ENCODE measurements at regions not wholly inside any gene's neighbourhood (a gene's known extent, or its start where the extent isn't known, plus 50 kb on each side); places are given as distances from the start of the nearest gene placed in this dataset.

DNA sequence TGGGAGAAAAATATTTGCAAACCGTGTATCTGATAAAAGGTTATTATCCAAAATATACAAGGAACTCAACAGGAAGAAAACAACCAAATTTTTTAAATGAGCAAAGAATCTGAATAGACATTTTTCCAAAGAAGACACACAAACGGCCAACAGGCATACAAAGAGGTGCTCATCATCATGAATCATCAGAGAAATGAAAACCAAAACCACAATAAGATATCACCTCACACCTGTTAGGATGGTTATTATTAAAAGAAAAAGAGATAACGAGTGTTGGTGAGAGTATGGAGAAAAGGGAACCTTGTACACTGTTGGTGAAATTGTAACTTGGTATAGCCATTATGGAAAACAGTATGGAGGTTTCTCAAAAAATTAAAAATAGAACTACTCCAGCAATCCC is 463.3 kb downstream of the IRS1 start:
- DNase-seq: no peak

DNA sequence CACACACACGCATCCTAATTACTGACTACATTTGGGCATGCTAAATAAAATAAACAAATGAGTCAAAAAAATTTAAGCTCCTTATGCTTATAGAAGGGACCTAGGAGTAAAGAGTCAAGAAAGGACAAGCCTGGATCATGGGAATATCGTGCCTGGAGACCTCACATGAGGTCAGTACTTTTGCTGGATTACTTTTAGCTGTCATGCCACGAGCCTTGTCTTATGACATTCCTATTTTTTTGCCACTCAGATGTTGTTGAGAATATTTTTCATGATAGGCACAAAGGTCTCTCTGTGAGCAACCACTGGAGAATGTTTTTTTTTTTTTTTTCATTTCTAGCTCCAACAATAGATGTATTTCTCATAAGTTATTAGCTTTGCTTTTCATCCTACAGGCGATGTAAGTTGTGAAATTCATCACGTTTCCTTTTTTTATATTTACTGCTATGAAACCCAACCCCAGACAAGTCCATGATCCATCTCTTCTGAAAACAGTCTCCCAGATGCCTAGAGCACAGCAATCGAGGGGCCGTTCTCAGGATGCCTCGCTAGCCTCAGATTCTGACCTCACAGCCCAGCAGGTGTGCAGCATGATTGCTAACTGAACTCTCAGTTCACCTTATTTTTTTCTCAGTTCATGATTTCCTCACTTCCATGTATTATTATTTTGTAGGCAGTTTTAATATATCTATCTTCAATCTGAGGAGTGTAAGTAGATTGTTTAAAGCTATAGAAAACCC is 464.5 kb downstream of the IRS1 start:
- no peak for DNase-seq

GRCh38 chr2:226333388-226333787 is 466.2 kb downstream of the IRS1 start:
- DNase-seq: no peak

DNA sequence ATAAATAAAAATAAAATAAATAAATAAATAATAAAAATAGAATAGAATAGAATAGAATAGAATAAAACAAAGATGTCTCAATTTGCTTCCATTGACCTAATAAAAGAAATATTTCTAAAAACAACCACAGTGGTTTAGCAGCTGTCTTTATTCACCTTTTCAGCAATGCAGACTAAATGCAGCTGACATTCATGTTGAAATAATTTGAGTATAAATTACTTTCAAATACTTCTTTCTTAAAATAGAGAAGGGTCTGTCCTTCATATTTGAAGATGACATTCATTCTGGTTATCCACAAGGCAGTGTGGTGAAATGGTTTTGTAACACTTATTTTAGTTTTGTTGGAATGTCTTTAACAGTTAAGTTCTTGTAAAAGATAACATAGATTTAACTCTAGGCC is 469.4 kb downstream of the IRS1 start:
- no peak for DNase-seq

DNA sequence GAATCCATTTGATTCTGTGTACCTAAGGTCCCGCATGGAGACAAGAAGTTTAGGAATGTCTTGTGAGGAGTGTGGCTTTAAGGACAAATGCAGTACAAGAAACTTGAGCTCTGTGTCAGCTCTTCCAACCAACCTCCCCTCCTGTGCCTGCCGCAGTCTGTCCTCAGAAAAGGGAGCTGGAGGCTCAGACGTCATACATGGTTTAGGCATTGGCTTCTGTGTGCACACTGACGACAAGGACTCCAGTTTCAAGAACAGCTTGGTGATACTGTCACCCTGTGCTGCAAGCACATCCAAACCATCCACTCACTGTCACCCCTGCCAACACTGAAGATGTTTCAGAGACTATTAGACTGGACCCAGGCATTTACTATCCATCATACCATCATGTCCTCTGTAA is 470.4 kb downstream of the IRS1 start:
- no peak for DNase-seq

DNA sequence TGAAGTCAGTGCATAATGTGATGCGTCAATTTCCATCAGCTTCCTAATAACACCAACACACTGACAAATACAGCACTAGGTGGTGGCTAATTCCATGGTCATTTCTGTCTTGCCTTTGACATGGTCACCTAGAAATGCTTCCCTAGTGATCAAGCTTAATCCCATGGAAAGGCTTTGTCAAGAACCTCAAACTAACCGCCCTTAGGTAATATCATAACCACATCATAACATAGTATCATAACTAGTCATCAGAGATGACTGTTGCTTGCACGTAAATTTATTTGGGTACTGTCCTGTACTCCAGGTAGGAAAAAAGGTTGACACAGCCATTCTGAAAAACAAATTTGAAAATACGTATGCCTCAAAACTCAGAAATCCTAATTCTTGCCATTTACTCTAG is 471.8 kb downstream of the IRS1 start:
- DNase-seq: no peak

DNA sequence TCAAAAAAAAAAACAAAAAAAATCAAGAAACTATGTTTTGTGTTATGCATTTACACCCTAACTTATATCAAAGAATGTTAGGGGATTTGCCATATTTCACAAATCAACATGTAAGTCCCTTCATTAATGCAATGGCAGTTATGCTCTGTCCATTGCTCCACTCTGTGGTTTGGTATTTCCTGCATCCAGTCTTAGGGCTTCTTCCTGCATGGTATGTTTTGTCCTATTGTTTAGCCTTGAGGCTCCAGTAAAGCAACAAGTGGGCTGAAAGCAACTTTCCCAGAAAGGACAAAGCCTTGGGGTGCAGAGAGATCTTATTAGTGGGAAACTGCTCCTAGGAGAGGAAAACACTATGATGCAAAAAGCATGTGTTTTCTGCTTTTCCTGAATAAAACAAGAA is 474.1 kb downstream of the IRS1 start:
- DNase-seq: no peak

DNA sequence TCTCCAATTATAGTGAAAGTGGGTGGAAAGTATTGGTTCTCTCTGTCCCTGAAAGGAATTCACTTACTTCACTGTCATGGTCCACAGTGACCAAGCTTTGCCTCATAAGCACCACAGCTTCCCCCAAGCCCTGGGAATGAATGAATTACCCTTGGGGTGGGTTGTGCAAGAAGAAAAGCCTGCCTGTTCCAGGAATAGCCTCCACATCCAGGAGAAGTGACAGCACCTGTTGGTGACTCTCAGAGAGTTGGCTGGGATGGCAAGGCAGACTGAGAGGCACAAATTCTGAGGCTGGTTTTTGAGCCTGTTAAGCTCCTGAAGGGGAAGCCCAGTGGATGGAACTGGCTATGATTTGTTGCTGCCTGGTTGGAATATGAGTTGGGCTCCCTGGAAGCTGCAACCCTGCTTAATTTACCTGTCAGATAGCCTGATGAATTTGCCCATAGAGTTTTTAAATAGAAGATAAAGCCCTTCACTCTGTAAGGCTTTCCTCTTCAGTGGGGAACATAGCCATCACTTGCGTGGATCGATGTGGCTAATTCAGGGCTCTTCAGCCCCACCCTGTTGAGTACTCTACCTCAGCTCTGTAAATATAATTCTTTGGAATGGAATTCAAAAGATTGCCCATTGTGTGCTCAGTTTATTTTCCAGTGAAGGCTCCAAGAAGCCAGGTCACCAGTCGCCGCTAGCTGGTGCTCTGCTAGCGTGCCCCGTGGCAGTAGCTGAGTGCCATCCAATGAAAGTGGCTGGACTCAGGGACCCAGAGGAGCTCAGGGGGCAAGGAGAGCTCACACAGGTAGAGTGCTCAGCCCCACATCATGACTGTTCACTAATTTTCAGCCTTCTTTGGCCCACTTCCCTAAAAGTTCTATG is 479.3 kb downstream of the IRS1 start:
- DNase-seq: no peak

DNA sequence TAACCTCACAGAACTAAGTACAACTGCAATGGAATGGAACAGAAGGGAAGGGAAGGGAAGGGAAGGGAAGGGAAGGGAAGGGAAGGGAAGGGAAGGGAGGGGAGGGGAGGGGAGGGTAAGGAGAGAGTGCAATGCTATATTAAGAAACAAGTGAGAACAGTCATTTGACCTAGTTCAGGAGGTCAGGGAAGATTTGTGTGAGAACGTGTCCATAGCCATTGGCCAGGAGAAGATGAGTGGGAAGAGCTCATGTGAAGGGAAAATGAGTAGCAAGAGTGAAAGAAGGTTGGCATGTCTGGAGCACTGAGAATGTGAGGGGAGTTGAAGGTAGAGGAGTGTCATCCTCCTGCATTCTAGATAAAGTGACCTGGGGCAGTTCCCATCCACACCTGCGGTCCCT is 481.6 kb downstream of the IRS1 start:
- DNase-seq: no peak

DNA sequence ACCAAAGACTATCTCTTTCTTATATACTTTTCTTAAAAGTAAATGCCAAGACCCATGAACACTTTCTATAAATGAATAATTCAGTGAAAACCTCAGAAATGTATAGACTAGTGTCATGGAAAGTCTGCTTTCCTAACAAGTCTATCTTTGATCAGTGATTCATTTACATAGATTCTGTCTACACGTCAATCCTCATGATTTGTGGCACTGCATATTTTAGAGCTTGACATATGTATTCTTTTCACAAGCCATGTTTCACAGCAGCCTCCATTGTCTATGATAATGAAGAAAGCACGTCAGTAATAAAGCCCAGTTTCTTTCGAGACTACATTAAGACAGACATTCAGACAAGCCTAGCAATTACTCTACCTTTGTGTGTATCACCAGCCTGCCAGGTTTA is 486.6 kb downstream of the IRS1 start:
- DNase-seq: no peak

DNA sequence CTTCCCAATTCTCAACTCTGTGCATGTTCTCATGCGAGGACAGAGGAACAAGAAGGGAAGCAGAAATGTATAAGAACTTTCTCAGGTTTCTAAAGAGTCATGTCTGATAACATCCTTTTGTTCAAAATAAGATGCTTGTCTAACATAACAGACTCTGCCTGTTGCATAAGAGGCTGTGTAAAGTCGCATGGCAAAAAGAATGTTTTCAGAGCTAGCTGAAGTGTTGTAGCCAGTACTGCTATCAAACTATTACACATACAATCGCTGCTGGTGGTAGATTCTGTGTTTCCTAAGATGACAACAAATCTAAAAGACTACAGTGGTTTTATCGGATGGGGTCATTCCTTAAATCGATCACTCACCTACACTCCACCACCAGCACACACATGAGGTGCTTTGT is 487.5 kb downstream of the IRS1 start:
- no peak for DNase-seq

- no peak for DNase-seq
These were observed 489.5 kb downstream of the IRS1 start for GRCh38 chr2:226310146-226310545.

DNA sequence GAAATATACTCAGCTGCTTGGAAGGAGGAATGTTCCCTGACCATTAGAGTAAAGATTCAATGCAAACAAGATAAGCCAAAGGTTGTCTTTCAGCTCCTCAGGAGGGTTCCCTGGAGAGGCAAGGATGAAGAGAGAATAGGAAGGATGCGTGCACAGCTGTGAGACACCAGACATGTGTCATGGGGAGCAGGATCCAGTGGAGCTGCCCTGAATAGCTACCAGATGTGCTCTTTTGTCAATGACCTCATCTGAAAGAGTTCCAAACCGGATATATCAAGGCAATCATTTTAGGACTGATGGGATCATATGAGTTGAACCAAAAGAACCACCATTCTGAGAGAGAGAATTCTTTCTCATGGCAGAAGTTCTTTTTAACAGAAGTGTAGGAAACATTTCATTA is 490.6 kb downstream of the IRS1 start:
- DNase-seq: no peak

- DNase-seq: no peak
These were observed 491.3 kb downstream of the IRS1 start for GRCh38 chr2:226308323-226308680.

- DNase-seq: no peak
These were observed 491.9 kb downstream of the IRS1 start for GRCh38 chr2:226307487-226308322.

- no peak for DNase-seq
These were observed 492.7 kb downstream of the IRS1 start for GRCh38 chr2:226306969-226307368.

GRCh38 chr2:226304308-226304707 is 495.3 kb downstream of the IRS1 start:
- DNase-seq: no peak

DNA sequence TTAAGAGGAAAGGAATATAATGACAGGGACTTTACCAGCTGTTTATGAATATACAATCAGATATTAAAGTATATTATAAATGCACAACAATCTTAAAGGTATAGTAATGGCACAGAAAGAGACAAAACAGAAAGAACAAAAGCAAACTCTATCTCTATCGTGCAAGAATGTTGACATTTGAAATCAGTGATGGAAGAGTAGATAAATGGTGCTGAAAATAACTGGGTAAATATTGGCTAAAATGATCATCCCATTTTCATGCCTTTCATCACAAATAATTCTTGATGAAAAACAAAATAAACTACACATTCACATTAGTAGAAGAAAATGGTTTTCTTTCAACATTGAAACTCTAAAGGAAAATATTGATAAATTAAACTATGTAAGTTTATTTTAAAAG is 495.9 kb downstream of the IRS1 start:
- DNase-seq: no peak

DNA sequence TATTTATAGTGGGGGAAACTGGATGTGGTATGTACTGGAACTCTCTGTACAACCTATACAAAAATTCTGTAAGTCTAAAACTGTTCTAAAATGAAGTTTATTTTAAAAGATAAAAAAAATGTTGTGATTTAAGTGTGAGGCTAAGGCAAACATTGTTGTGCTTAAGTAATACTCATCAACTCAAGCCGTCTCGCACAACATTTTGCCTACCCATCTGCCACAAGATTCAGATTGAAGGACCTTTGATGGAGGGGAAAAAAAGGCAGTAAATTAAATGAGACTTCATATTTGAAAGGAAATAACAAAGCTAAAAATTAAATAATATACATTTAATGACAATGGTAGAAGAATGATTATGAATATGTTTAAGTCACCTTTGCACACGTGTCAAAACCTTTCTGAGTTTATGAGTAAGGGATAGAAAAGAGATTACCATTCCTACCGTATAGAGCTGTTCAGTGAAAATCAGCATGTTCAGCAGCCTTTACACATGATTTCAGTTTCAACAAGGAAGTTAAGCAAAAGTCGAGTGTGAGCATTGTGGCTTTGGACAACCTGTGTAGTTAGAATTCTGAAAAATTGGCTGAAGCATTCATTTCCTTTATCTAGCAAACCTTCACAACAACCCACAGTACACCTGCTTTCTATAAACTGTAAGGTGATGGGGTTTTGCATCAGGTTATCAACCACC is 499.3 kb downstream of the IRS1 start:
- DNase-seq: no peak

DNA sequence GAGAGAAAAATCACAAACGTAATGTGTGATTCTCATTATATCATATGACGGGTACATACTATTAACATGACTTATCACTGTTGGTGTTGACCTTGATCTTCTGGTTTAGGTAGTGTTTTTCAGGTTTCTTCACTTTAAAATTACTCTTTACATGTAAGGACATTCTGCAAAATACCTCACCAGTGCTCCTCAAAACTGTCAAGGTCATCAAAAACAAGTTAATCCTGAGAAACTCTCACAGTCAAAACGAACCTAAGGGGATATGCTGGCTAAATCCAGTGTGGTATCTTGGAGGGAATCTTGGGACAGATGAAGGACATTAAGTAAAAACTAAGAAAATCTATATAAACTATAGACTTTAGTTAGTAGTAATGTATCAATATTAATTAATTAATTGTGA is 499.8 kb downstream of the IRS1 start:
- no peak for DNase-seq

DNA sequence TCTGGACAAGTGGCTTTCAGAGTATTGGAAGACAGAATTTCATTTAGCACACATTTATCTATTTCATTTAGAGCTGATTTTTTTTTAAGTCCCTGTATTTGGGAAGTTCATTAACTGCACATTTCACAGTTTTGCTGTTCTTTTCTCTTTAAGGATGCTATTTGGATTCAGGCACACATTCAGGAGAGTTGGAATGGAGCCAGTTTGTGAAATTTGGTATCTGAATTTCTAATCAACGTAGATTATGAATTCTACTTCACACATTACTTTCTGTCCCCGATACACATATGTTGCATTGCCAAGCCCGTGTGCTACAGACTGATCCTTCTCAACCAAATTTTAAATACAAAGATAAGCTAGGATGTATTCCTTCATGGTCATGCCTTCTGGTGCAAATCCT is 503.9 kb downstream of the IRS1 start:
- DNase-seq: no peak

DNA sequence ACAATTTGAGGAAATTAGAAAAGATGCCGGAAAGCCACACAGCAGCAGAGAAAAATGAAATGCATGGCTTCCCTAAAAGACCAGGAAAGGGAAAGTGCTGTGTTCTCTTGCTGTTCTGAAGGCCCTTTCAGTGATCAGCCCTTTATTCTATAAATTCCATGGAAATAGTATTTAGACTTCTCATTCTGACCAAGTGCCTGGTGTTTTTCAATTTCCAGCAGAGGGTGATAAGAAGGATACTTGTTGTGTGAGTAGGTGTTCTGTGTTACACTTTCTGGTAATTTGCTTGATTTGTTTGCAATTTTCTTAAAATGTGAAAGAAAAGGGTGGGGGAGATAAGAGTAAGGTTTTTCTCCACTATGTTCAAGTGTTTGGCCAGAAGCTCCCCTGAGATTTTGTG is 504.5 kb downstream of the IRS1 start:
- no peak for DNase-seq

Data from amygdala (tissue), 56 donors.